ENCODE measurements at regions not wholly inside any gene's neighbourhood (a gene's known extent, or its start where the extent isn't known, plus 50 kb on each side); places are given as distances from the start of the nearest gene placed in this dataset.

- ATAC-seq (replicated peaks), result no peak
Observed at GRCh38 chr18:28594034-28594433, 417.1 kb upstream of the CDH2 start.

GRCh38 chr18:28588884-28589549 lies 412.1 kb upstream of the CDH2 start:
- Mint-ChIP-seq H3K27me3 (no peaks in the 10 kb centered on the region), H3K4me3 (no peak overlapping the region), H3K9me3 (peaks cover 1 to 8% of the 10 kb centered on the region in 2 donors)

More at GRCh38 chr18:28594034-28594433, 417.1 kb upstream of the CDH2 start:
- no peak overlapping the region for H3K27ac Mint-ChIP-seq
- no peaks in the 10 kb centered on the region for H3K27me3 Mint-ChIP-seq
- H3K36me3 Mint-ChIP-seq, result no peaks in the 10 kb centered on the region
- no peak overlapping the region for H3K4me3 Mint-ChIP-seq
- DNase-seq, result no peak
- H3K4me1 Mint-ChIP-seq, result no peaks in the 10 kb centered on the region
- peaks cover 1 to 8% of the 10 kb centered on the region in 2 donors for H3K9me3 Mint-ChIP-seq

GRCh38 chr18:28584731-28585130 lies 407.8 kb upstream of the CDH2 start:
- DNase-seq, result no peak
- no peak for ATAC-seq (replicated peaks)
- Mint-ChIP-seq H3K9me3 (peaks cover 0 to 7% of the 10 kb centered on the region in 2 donors), H3K4me1 (no peaks in the 10 kb centered on the region), H3K27ac (no peak overlapping the region), H3K4me3 (no peak overlapping the region), H3K36me3 (no peaks in the 10 kb centered on the region), H3K27me3 (no peaks in the 10 kb centered on the region)

More at GRCh38 chr18:28588884-28589549, 412.1 kb upstream of the CDH2 start:
- Mint-ChIP-seq H3K36me3 (no peaks in the 10 kb centered on the region), H3K27ac (no peak overlapping the region), H3K4me1 (no peaks in the 10 kb centered on the region)
- DNase-seq (no peak), ATAC-seq (replicated peaks) (no peak)

DNA sequence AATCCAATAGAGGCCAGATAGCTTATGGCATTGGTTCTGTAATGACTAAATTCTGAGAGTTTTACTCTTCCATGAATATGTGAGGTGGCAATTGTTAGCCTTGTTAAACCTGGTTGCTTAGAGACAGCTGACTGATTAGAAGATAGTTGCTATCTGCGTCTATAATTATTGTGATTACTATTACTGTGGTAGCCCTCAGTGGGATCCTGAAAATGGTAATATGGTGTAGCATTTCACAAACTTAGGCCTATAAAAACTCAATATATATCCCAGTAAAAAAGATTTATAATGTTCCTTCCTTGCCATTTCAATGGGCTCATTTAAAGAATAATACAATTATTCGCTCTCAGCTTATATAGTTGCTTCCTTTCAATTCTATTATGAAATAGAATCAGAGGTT lies 405.8 kb upstream of the CDH2 start:
- Mint-ChIP-seq H3K27me3 (no peaks in the 10 kb centered on the region), H3K9me3 (peaks cover 0 to 8% of the 10 kb centered on the region in 2 donors), H3K36me3 (no peaks in the 10 kb centered on the region), H3K4me1 (no peaks in the 10 kb centered on the region), H3K4me3 (no peak overlapping the region), H3K27ac (no peak overlapping the region)
- ATAC-seq (replicated peaks), result no peak
- no peak for DNase-seq

DNA sequence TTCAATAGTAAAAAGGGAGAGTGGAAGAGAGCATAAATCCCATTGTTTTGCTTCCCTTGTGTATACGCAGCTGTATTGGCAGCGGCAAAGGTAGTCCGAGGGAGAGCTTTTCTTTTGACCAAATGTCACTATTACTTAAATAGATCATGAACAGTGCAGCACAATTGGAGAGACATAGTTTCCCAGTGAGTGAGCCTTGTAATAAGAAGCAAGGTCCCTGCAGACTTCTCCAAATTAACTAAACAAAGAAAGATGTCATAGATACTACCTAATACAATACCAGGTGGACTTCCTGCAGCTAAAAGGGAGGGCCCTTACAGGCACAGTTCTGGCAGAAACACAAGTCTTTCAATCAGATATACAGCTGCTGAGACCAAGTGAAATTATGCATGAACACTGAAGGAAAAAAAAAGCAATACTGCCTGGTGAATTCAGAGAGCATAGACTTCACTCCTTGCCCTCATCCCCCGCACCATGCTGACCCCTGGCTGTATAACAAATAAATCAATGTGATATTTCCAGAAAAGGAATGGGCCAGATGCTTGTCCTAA lies 404.7 kb upstream of the CDH2 start:
- H3K36me3 Mint-ChIP-seq, result no peaks in the 10 kb centered on the region
- H3K4me1 Mint-ChIP-seq, result no peaks in the 10 kb centered on the region
- no peak for DNase-seq
- no peak overlapping the region for H3K27ac Mint-ChIP-seq
- H3K9me3 Mint-ChIP-seq, result peaks cover 0 to 8% of the 10 kb centered on the region in 2 donors
- ATAC-seq (replicated peaks), result no peak
- no peaks in the 10 kb centered on the region for H3K27me3 Mint-ChIP-seq
- no peak overlapping the region for H3K4me3 Mint-ChIP-seq

DNA sequence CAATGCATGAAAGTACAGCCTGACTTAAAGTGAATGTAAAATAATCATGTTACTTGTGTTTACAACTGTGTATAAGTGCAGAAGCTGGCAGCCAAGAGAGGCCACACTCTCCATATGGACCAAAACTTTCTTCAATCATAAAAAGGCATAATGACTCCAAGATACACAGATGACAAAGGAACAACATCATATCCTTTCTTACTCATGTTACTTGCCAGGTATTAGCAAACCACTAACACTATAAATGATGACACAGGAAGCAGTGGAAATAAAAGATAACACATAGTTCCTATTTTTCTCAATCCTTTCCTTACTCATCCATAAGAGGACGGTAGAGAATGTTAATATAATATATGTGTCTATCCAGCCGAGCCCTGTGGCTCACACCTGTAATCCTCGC lies 400.0 kb upstream of the CDH2 start:
- Mint-ChIP-seq H3K9me3 (peaks cover 0 to 8% of the 10 kb centered on the region in 2 donors), H3K27ac (no peak overlapping the region), H3K27me3 (no peaks in the 10 kb centered on the region), H3K4me3 (no peak overlapping the region), H3K36me3 (no peaks in the 10 kb centered on the region), H3K4me1 (no peaks in the 10 kb centered on the region)
- ATAC-seq (replicated peaks) (no peak), DNase-seq (no peak)

GRCh38 chr18:28575123-28575522 lies 398.2 kb upstream of the CDH2 start:
- DNase-seq (no peak), ATAC-seq (replicated peaks) (no peak)
- Mint-ChIP-seq H3K36me3 (no peaks in the 10 kb centered on the region), H3K4me3 (no peak overlapping the region), H3K9me3 (peaks cover 0 to 6% of the 10 kb centered on the region in 2 donors), H3K4me1 (no peaks in the 10 kb centered on the region), H3K27ac (no peak overlapping the region), H3K27me3 (no peaks in the 10 kb centered on the region)

- H3K4me3 Mint-ChIP-seq, result no peak overlapping the region
- no peaks in the 10 kb centered on the region for H3K36me3 Mint-ChIP-seq
- H3K27me3 Mint-ChIP-seq, result no peaks in the 10 kb centered on the region
- H3K27ac Mint-ChIP-seq, result no peak overlapping the region
- H3K4me1 Mint-ChIP-seq, result no peaks in the 10 kb centered on the region
- DNase-seq (no peak), ATAC-seq (replicated peaks) (no peak)
- H3K9me3 Mint-ChIP-seq, result no peaks in the 10 kb centered on the region
Observed at GRCh38 chr18:28574175-28574574, 397.2 kb upstream of the CDH2 start.

DNA sequence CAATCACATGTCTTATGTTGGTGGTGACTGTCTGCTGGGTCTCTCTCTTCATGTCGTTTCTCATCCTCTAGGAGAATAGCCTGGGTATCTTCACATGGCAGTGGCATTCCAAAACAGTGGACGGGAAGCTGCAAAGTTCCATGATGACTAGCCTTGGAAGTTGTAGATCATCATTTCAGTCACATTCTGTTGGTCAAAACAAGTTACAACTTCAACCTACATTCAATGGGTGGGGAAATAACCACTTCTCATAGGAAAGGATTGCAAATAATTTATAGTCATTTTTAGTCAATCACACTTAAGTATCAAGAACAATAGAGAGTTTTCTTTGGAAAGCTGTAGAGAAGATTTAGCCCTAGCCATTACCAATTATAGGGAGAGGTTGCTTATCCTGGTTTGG lies 395.0 kb upstream of the CDH2 start:
- Mint-ChIP-seq H3K9me3 (no peaks in the 10 kb centered on the region), H3K4me3 (no peak overlapping the region), H3K27me3 (no peaks in the 10 kb centered on the region), H3K27ac (no peak overlapping the region), H3K36me3 (no peaks in the 10 kb centered on the region), H3K4me1 (no peaks in the 10 kb centered on the region)
- ATAC-seq (replicated peaks) (no peak), DNase-seq (no peak)

DNA sequence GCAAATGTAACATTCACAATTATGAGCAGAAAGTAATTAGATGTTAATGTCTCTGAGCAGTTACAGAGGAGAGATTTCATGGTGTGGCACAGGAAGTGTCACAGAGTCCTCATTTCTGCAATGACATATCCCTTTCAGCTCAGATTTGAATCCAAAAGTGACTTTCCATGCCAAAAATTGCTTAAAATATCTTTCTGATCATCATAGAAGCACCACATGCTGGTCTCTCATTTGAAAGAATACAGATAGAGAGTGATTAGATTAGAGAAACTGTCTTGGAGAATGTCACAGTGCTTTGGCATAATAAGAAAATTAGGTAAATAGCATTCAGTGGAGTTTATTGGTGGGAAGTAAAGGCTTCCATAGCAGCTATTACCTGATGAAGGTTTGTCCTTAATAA lies 383.4 kb upstream of the CDH2 start:
- DNase-seq (no peak), ATAC-seq (replicated peaks) (no peak)
- Mint-ChIP-seq H3K36me3 (no peaks in the 10 kb centered on the region), H3K4me1 (no peaks in the 10 kb centered on the region), H3K9me3 (peaks cover 3 to 4% of the 10 kb centered on the region in 2 donors), H3K27me3 (no peaks in the 10 kb centered on the region), H3K4me3 (no peak overlapping the region), H3K27ac (no peak overlapping the region)

DNA sequence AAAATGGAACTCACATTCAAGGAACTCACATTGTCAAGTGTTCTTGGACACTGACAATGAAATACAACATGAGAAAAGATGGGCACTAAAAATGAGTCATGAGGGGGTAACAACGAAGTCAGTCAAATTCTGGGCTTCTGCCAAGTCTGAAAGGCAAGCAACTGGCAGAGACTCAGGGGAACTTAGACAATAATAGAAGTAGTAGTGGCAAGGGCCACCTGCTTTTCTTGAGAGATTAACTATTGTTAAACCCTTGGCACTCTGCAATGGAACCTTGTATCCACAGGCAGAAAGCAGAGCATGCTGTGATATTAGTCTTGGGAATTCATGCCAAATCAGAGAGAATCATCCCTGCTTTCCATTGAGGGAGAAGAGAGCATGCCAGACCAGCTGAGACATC lies 382.6 kb upstream of the CDH2 start:
- Mint-ChIP-seq H3K4me3 (no peak overlapping the region), H3K4me1 (no peaks in the 10 kb centered on the region), H3K27me3 (no peaks in the 10 kb centered on the region), H3K27ac (no peak overlapping the region), H3K9me3 (peaks cover 3 to 4% of the 10 kb centered on the region in 2 donors), H3K36me3 (no peaks in the 10 kb centered on the region)
- no peak for DNase-seq
- ATAC-seq (replicated peaks), result no peak

DNA sequence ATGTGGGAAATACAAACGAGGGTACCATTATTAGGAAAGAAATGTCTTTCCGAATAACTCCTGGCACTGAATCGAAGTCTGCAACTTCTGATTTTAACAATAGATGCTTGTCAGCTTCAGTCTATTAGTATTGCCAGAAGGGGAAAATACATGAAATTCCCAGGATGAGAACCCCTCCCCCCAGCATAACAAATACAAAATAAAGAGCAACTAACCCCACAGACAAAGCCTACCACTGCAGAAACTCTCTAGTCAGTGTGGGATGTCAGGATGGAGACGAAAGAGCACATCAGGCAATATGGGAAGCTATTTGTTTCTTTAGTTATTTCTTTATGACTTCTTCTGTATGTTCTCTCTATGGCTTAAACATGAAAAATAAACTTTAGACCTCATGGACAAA lies 365.0 kb upstream of the CDH2 start:
- Mint-ChIP-seq H3K4me1 (no peaks in the 10 kb centered on the region), H3K27me3 (no peaks in the 10 kb centered on the region), H3K27ac (no peak overlapping the region), H3K4me3 (no peak overlapping the region), H3K9me3 (peaks cover 0 to 6% of the 10 kb centered on the region in 2 donors), H3K36me3 (no peaks in the 10 kb centered on the region)
- DNase-seq, result no peak
- no peak for ATAC-seq (replicated peaks)

- Mint-ChIP-seq H3K4me1 (no peaks in the 10 kb centered on the region), H3K4me3 (no peak overlapping the region), H3K36me3 (no peaks in the 10 kb centered on the region), H3K27ac (no peak overlapping the region), H3K9me3 (peaks cover 0 to 6% of the 10 kb centered on the region in 2 donors), H3K27me3 (no peaks in the 10 kb centered on the region)
- no peak for DNase-seq
- no peak for ATAC-seq (replicated peaks)
Observed at GRCh38 chr18:28541276-28541930, 364.5 kb upstream of the CDH2 start.

DNA sequence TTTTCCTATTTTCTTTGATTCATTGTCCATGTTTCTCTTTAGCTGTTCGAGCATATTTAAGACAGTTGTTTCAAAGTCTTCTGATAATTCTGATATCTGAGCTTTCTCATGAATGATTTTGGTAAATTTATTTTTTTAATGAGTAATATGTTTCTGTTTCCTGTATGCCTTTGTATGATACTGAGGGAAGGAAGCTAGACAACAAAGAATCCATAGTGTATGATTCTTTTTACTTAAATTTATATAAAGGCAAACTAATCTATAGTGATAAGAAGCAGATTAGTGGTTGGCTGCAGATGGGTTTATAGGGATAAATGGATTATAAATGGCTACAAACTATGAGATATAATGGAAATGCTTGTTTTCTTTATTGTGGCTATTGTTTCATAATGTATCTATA lies 352.7 kb upstream of the CDH2 start:
- H3K4me3 Mint-ChIP-seq, result no peak overlapping the region
- H3K36me3 Mint-ChIP-seq, result no peaks in the 10 kb centered on the region
- no peaks in the 10 kb centered on the region for H3K4me1 Mint-ChIP-seq
- H3K27ac Mint-ChIP-seq, result no peak overlapping the region
- H3K27me3 Mint-ChIP-seq, result no peaks in the 10 kb centered on the region
- no peaks in the 10 kb centered on the region for H3K9me3 Mint-ChIP-seq
- DNase-seq (no peak), ATAC-seq (replicated peaks) (no peak)

GRCh38 chr18:28526196-28526595 lies 349.3 kb upstream of the CDH2 start:
- no peaks in the 10 kb centered on the region for H3K4me1 Mint-ChIP-seq
- no peak for DNase-seq
- no peak overlapping the region for H3K4me3 Mint-ChIP-seq
- ATAC-seq (replicated peaks), result no peak
- H3K9me3 Mint-ChIP-seq, result peaks cover 0 to 1% of the 10 kb centered on the region in 2 donors
- no peaks in the 10 kb centered on the region for H3K36me3 Mint-ChIP-seq
- H3K27me3 Mint-ChIP-seq, result no peaks in the 10 kb centered on the region
- H3K27ac Mint-ChIP-seq, result no peak overlapping the region
